HG03571 (cell line): ENCODE measurements at regions not wholly inside any gene's neighbourhood (a gene's known extent, or its start where the extent isn't known, plus 50 kb on each side); places are given as distances from the start of the nearest gene placed in this dataset.

Experiments used
- ATAC-seq: cut with Tn5 transposase; IDR thresholded peaks from one replicate; pipeline ENCODE4 v1.9.1; 2021; ENCODE audit not compliant: unreplicated experiment

DNA sequence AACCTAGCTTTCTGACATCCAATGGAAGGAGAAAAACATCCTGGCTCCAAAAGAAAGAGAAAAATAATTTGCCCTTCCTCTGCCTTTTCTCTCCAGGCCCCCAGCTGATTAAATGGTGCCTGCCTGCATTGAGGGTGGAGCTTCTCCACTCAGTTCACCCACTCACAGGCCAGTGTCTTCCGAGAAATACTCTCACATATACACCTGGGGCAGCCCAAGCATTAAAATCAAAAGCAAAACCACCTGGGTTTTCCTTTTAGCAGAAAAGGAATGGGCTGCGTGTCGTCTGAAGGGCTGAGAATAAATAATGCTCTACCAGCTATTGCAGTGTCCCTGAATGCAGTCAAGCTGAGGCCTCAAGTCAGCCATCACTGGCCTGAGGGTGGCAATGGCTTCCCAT lies 1143.8 kb upstream of the TENM4 start:
- no peak for ATAC-seq

DNA sequence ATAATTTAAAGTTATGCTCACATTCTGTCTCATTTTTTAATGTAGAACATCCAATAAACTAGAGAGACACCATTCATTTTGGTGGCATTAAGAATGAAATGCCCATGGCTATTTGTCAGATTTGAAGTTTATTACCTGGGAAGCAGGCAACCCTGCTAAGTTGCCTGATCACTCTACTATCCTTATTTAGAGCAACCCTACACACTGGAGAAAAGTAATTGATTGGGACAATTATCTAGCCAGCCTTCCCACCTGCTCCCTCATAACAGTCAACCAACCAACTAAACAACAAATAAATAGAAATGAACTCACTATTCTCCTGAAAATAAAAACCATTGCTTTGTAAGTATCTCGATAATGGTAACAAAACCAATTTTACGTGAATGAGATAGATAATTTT lies 1129.0 kb upstream of the TENM4 start:
- ATAC-seq, result no peak

DNA sequence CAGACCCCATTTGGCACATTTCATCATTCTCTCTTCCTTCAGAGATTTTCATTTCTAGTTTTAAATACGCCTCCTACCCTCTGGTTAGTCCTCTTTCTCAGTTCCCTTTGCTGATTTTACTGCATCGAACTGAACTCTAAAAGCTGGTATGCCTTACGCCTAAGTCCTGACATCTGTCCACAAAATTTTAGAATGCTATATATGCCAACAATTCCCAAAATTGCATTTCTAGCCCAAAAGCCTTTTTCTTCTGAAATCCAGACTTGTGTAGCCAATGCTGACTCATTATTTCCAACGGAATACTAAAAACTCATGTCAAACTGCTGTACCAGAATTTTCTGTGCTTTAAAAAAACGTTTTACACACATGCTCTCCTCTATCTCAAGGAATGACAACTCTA lies 1124.4 kb upstream of the TENM4 start:
- ATAC-seq, result no peak

DNA sequence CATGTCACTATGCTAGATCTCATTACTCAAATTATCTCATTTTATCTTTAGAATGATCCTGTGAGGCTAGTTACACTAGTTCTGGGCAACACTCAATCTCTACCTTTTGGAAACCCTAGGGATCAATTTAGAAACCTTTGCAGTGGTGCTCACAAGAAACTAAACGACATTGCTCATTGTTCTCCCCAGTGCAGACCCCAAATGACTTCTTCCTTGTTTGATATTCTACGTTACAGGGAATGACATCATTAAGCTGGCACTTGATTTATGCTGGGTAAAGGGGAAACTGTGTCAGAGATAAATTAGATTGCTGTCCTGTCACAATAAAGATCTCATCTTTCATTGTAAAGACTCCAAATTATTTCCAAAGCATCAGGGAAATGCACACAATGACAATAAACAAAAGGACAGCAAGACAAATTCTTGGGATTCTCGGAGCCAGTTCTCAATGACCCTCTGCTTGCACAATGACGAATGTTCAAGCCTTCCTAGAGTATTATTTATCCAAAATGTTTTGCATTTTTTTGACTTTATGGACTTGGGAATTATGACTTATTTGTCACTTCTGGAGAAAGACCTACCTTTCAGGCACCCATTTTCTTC lies 1121.8 kb upstream of the TENM4 start:
- ATAC-seq, result no peak

DNA sequence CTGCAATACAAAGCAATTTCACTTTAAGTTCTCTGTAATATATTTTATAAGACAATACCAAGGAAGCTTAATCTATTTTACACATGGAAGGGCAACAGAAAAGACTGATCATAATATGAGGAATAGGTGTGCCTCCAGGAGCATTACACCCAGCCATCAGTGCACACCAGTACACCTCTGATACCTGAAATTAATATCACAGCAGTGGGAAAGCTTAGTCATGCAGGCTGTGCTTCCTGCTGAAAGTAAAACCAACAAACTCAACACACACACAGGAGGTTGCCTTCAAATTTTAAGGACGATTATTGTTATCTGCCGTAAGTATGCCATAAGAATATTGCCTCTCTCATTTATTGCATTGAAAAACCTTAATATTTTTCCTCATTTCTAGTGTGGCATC lies 1119.1 kb upstream of the TENM4 start:
- ATAC-seq, result no peak

DNA sequence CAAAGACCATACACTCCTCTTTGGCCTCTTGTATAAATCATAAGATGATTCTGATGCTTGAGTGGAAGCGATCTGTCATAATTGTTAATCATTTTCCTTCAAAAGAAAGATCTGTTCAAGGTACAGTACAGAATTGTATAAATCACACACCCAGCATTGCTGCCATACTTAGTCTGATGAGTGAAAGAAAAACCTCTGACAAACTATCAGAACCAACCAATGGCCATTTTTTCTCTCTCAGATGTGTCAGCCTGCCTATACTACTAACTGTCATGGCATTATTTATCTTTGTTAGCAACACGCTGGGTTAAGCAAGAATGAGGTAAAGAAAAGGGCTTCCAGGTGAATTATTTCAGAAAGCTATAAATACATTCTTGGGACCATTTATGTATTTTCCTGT lies 1112.7 kb upstream of the TENM4 start:
- no peak for ATAC-seq

DNA sequence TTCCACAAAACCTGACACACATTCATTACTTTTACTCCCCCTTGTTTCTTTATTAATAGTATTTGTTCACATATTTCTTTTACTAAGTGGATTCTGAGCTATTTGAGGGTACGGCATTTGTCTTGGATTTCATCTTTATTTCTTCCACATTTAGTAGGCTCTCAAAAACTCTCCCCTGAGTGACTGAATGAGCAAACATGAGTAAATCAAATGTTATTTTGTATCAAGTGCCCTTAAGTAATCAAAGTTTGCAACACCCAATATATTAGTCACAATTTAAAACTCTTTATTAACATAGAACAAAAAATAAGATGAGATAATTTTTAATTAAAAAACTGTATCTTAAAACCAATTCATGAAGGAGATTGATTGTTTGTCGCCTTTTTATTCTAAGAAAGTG lies 1101.9 kb upstream of the TENM4 start:
- ATAC-seq, result no peak

DNA sequence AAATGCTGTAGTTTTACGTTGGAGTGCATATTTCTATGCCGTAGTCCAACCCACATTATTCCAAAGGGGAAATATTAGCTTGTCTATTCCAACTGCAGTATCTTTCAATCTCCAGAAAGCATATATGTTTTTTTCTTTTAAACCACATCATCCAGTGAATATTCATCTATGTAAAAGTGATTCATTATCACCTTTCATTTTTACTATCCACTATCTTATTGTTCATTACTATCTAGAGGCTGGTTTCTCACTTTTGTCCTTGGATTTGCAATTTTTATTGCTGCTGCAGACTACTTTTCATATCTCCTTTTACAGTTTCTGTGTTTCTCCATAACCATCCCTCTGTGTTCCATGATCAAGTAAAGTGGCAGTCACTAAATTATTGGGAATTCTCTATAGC lies 1097.2 kb upstream of the TENM4 start:
- ATAC-seq, result no peak

DNA sequence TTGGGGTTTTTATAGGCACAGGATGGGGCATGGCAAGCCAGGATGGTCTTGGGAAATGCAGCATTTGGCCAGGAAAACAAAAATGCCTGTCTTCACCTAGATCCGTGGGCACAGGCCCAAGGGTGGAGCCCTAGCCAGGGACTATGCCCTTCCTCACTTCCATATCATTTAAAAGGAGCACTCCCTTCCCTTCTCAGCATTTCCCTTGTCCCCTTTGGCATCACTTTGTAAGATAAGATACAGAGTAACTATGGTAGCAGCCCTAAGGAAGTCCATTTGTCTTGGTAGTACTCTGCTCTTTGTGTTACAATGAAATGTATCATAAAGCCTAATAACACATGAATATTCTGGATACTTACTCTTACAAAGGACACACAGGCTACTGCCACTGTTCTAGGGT lies 1092.6 kb upstream of the TENM4 start:
- no peak for ATAC-seq

DNA sequence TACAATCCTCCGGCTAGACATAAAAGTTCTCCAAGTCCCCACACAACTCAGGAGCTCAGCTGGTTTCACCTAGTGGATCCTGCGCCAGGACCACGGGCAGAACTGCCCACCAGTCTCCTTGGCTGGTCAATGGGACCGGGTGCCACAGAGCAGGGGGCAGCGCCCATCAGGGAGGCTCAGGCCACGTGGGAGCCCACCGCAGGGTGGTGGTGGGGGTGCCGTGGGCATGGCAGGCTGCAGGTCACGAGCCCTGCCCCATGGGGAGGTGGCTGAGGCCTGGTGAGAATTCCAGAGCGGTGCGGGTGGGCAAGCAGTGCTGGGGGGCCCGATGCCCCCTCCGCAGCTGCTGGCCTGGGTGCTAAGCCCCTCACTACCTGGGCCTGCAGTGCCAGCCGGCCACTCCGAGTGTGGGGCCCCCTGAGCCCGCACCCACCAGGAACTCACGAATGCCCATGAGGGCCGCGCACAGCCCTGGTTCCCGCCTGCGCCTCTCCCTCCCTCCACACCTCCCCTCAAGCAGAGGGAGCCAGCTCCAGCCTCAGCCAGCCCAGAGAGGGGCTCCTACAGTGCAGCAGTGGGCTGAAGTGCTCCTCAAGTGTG lies 1091.9 kb upstream of the TENM4 start:
- no peak for ATAC-seq

DNA sequence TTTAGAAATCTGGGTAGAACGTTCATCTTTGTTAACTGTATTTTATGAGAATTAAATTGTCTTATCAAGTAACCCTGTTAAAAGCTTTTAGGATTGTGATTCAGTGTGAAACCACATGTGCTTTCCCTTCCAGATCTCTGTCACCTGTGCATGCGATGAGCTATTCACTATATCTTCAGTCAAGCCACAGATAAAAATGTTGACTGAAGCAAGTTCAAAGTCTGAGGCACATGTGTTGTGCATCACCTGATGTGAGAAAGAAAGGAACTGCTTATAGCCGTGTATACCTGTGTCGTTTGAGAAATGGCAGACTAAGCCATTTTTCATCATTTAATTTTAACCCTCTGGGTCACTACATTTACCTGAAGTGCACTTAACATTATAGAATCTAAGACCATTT lies 1088.9 kb upstream of the TENM4 start:
- no peak for ATAC-seq

DNA sequence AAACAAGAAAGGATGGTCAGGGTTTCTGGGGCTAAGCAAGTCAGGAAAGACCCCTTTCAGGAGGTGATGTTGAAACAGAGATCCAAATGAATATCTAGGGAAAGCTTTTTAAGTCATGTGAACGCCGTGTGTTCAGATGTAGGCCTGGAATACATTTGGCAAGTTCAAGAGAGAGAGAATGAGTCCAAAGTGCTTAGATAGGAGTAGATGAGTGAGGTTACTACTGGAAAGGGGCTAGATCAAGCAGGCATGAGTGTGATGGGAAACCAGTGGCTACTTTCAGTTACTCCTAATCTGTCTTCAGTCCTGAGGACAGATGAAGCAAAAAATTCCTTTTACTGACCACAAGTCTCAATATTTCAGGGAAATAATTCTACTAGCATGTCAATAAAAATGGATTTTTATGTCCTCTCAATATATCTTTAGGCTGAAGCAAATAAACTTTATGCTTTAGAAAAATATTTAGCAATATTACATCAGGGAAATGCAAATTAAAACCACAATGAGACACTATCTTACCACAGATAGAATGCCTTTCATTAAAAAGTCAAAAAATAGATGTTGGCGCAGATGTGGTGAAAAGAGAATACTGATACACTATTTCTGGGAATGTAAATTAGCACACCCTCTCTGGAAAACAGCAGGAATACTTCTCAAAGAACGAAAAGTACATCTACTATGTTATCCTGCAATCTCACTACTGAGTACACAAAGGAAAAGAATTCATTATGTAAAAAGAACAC lies 1085.0 kb upstream of the TENM4 start:
- ATAC-seq, result no peak

DNA sequence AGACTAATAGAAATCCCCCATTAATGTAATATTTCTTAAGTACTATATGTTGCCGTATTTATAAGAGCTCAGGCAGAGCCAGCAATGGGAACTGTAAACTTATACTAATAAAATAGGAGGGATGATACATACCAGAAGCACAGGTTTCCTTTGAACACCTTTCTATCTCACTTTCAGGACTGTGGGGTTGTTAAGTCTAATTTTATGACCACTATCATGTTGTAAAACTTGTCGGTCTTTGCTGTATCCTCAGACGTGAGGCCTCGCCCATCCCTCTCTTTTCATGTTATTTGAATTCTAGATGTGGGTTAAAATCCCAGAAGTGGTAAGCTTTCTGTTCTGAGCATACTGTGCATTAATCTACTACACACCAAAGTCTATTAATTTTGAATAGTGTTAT lies 1083.5 kb upstream of the TENM4 start:
- ATAC-seq, result no peak

DNA sequence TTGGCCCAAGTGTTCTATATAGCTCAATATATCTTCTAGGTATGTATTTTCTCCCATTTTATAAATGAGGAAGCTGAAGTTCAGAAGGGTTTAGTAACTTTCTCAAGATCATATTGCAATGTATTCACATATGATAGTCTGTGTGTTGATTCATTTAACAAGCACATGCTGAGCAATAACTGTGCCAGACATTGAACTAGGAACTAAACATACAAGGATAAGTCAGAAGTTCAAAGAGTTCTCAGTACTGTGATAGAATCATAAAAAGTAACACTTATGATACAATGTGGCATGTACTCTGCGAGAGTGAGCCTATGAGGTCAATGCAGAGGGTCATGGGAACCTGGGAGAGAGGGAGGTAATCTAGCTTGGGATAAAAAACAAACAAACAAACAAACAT lies 1082.2 kb upstream of the TENM4 start:
- ATAC-seq, result no peak

DNA sequence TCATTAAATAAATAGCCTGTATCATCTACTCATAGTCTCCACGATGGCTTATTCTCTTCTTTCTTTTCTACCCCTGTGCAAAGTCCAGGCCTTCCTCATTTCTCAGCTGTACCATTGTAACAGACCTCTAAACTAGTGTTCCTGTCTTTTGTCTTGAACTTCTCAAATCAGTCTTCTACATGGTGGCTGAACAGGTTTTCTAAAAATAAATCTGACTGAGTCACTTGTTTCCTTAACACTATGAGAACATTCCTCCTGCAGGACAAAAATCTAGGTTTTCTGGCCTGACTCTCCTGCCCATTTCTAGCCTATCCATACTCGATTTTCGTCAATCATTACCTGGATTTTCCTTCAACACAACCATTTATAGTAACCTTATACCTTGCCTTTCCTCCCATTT lies 1080.8 kb upstream of the TENM4 start:
- no peak for ATAC-seq

DNA sequence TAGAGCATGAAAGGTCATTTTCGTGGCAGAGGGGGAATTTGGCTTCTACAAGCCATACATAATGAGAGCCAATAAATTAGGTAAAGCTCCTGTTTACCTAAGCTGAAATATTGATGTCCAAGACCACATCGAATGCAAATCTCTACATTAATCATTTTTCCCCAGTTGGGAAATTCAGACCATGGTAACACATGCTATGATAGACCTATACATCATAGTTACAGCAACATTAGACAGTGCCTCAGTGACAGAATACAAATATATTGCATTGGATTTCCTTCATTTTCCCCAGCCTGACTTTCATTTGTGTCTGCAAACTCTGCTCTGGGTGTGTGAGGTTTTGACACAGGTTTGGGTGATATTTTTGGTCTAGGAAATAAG lies 1079.7 kb upstream of the TENM4 start:
- ATAC-seq, result no peak

DNA sequence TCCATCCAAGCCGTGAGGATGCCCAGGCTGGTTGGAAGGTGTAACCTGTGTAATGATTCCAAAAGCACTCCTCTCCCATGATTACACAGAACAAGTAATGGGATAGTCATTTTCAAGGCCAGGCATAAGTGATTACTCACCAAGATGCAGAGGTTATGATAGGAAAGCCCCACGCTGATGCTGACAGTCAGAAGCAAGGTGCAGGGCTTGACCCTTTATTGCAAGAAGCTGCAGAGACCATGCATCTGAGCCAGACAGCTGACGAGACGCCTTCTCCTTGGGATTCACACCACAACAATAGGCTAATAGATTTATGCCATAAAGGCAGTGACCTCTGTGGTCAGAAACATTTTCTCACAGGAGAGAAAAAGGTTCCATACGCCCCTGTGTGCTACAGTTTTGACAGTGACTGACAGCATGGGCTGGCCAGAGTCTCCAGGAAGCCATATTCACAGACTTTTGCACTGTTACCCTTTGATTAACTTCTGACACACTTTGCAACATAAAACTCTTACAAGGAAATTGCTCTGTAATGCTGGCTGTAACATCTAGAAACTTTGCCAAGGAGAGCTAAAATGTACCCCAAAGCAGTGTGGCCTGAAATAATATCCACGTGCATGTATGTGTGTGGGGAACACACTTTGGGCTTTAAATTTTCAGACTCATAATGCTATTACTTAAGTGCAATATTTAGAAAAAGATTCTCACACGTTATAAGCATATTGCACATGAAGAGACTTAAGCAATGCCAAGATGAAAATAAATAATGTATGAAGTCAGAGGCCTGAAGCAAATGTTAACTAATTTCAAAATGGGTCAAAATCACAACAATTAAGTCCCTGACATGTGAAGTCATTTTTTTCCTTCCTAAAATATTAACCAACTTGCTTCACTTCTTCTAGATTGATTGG lies 1079.0 kb upstream of the TENM4 start:
- ATAC-seq, result no peak

DNA sequence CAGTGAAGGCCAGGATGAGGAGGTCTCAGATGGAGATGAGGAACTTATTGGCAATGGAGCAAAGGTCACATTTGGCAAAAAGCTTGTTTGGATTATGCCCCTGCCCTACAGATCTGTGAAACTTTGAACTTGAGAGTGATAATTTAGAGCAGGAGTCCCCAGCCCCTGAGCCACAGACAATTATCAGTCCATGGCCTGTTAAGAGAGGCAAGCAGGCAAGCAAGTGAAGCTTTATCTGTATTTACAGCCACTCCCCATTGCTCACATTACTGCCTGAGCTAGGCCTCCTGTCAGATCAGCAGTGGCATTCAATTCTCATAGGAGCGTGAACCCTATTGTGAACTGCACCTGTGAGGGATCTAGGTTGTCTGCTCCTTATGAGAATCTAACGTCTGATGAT lies 1076.9 kb upstream of the TENM4 start:
- ATAC-seq, result no peak

DNA sequence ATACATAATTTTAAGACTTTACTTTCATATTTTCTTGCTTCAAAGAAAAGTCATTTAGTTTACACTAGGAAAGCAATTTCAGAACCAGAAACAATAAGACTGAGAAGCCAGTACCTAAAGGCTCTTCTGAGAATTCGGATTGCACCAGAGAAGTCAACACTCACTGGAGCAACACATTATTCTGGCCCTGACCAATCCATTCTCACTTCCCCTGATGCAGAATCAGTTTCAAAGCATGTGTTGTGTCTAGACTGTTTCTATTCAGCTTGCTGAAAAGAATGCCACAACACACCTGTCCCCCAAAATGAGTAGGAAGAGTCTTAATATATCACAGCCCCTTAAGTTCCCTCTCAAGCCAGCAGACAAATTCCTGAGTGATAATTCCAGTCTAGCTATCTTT lies 1074.3 kb upstream of the TENM4 start:
- no peak for ATAC-seq

DNA sequence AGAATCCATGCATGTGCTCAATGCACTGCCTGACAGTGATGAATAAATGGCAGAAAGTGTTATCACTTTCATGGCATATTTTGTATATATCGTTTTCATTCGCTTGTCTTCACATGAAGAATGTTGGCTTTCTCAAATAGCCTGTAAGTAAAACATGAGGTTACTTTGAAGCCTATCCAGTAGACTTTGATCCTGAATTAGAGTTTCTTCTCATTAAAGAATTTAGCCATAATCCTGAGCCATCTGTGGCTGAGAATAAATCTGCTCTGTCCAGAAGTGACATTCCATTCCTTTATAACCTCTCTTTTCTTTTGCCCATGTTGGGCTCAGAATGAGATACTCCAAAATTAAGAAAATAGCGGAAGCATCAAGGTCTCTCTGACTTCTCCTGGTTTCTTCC lies 1071.7 kb upstream of the TENM4 start:
- ATAC-seq, result no peak

DNA sequence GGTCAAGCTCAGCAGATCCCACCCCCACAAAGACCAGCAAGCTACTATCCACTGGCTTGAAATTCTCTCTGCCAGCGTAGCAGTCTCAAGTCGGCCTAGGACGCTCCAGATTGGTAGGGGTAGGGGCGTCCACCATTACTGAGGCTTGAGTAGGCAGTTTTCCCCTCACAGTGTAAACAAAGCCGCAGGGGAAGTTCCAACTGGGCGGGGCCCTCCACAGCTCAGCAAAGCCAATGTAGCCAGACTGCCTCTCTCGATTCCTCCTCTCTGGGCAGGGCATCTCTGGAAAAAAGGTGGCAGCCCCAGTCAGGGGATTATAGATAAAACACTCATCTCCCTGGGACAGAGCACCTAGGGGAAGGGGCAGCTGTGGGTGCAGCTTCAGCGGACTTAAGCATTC lies 1064.9 kb upstream of the TENM4 start:
- ATAC-seq, result no peak

DNA sequence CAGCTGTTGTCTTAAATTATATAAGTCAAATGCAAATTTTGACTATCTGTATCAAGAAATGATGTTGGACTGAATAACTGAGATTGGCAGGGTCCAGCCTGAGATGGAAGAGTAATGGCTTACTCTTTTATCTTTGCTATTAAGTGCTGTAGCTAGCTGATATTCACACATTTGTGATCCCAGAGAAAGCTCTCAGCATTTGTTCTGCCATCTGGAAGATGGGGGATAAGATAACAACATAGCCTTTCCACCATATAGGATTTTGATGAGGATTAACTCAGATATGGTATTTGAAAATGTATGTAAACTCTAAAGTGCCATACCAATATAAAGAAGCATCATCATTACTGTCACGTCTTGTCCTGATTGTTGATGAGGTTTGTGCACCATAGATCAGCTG lies 1063.2 kb upstream of the TENM4 start:
- ATAC-seq, result no peak
